Activated T-cell treated with anti-CD3 and anti-CD28 coated beads for 1 hour (primary cell): ENCODE measurements at regions not wholly inside any gene's neighbourhood (a gene's known extent, or its start where the extent isn't known, plus 50 kb on each side); places are given as distances from the start of the nearest gene placed in this dataset.

Source experiments
- DNase-seq: peaks from one replicate; pipeline ENCODE4 v3.0.0-alpha.2; 2020; ENCODE audit warnings: low read depth

DNA sequence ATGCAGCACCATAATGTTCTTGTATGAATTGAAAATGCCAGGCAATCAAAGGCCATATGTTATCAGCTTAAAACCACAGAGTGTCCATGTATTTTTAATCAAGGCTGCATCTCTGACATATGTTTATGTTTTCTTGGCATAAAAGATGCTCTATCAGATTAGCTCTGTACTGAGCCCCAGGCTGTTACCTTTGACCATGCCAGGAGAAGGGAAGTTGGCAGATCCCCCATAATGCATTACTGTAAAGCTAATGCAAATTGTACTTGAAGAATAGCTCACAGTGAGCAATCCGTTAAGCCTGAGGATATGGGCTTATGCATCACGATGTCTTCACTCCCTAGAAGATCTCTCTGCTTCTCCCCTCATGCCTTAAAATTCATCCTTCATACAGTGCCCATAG lies 414.4 kb downstream of the BRINP1 start:
- no peak for DNase-seq

GRCh38 chr9:118957585-118957984 lies 411.6 kb downstream of the BRINP1 start:
- DNase-seq: no peak

DNA sequence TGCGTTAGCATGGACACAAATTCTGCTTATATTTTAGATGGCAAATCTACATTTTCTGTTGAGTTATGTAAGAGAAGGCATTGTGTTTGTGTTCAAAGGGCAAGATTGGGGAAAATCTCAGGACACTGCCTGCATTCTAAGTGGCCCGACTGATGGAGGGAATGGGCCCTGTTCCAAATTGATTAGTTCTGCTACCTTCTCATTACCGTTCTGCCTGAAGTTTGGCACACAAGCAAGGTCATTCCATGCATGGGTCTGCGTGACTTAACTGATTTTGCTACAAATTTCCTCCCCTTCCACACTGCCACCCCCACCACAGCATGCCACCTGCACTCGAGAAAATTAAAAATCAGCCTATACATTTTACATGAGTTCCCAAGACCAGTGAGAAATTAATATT lies 409.9 kb downstream of the BRINP1 start:
- no peak for DNase-seq

DNA sequence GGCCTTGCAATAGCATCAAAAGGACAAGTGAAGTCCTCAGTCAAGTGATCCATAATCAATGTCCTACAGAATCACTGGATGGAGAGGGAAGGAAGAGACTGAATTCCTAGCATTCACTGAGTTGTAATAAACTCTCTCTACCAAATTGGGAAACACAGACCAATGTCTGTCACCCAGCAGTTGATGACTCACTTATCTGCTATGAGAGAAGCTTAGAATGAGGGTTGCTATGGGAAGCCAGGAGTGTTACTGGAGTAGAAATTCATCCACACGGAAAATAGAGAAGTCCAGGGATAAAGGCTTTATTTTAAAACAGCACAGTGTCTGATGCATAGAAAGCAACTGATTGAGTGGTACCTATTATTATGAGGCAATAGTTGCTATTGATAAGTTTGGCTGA lies 407.4 kb downstream of the BRINP1 start:
- DNase-seq: no peak

- no peak for DNase-seq
Measured at GRCh38 chr9:118962426-118962825, 406.8 kb downstream of the BRINP1 start.

- no peak for DNase-seq
Measured at GRCh38 chr9:118963674-118964073, 405.6 kb downstream of the BRINP1 start.

DNA sequence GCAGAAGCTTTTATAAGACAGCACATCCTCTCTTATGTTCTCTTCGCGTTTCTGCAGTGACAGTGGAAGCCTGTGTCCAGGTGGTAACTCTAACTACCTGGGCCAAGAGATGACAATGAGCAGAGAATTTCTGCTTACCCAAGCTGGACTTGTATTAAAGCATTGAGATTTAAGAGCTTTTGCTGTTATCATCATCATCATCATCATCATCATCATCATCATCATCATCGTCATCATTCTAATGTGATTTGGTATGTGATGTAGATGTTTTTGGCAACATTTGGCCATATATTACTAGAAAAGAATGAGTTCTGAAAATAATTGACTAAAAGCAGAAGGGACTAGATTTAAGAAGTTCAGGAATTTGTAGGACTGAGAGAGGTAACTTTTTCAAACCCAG lies 401.3 kb downstream of the BRINP1 start:
- no peak for DNase-seq

GRCh38 chr9:118975736-118976135 lies 393.5 kb downstream of the BRINP1 start:
- DNase-seq: no peak

DNA sequence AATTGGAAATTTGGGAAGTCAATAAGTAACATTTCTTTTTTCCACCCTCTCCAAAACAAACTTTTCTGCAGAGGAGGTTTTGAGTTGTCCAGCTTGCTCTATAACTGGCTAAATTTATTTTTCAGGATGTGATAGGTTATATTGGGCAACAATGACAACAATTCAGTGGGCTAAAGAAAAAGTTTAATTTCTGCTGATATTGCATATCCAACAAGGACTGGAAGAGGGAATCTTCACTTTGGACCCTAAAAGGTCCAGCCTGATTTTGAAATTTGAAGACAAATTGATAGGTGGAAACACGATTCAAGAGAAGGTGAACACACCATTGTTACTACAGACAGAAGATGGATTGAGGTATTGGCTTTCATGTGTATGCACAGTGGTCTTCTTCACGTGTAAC lies 393.1 kb downstream of the BRINP1 start:
- DNase-seq: no peak

DNA sequence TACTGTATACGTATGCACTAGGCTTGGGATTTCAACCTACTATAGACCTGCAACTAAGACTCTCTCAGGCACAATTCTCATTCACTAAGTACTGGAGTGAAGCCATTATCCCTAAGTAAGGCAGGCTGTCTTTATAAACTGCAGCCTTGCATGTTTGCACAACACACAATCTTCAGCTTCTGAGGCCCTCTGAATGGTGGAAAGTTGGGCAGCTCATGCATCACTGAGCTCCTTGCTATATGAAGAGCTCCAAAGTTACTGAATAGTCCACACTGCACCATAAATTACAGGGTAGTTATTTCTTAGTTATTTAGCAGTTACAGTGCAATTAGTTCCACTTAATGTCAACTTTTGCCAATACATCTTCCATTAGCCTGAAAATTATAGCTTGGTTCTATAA lies 384.6 kb downstream of the BRINP1 start:
- no peak for DNase-seq

DNA sequence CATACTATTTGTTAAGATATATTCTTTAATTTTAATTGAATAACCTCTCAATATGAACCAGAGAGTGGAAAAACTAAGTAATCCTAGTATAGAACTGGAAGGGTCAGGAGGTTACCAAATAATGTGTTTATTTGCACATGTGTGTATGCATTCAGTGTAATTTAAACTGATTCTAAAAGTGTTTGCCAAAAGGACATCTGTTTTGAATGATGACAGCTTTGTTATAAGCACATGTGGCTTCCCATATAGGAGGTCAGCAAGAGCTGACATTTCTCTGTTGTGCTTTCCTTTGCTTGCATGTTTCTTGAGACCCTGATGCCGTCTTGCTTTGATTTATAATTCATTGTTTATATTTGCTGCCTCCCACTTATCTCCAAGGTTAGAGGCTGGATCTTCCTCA lies 383.4 kb downstream of the BRINP1 start:
- DNase-seq: no peak

- DNase-seq: no peak
Measured at GRCh38 chr9:118987167-118987566, 382.1 kb downstream of the BRINP1 start.

GRCh38 chr9:118990949-118991348 lies 378.3 kb downstream of the BRINP1 start:
- DNase-seq: no peak

DNA sequence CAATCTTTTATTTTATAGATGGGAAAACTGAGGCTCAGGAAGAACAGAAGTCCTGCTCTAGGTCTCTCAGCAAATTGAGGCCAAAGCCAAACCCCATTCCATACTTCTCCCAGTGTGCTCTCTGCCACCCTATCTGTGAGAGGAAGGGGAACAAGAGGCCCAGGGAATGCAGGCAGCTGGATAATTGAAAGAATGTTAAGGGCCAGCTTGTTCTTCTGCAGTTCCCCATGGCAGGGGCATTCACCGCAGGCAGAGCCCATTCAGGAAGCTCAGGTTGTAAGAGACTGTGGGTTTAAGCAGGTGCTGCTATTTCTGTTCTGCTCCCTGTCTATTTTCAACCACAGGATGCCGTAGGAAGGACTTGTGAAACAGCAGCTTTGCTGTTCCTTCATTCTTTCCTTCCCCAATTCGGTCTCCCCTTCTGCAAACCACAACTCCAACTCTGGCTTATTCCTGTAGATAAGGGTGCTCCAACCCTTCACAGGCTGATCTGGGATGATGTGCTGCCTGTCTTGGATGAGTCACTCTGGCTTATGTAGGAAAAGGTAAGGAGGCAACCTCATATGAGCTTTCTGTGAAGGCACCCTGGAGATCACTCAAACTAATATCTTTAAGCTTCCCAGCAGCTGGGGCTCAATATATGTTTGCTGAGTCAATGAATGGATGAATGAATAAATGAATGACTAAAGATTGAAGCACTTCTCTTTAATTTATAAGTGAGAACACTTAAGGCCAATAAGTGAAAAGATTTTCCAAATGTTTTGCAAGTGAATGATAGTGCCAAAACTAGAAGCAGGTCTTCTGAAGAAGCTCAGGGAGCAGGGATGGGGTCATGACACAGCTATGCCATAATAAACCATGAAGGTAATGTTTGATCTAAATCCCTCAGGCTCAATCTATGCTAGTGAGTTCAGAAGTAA lies 377.6 kb downstream of the BRINP1 start:
- no peak for DNase-seq

- DNase-seq: no peak
Measured at GRCh38 chr9:118992813-118993794, 376.1 kb downstream of the BRINP1 start.

DNA sequence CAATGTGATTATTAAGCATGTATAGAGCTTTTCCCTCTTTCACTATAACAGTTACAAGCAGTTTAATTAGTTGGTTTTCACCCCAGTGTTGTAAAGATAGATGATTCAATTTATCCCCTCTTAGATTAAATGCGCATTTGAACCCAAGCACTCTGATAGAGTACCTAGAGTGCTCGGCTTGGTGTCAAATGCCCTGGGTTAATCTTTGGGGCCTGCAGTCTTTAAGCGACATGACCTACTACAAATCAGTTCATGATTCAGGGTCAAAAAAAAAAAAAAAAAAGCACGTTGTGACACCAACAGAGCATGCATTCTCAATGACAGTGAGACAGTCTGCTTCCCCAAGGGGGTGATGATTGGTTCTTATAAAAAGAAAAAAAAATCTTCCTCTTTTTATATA lies 375.3 kb downstream of the BRINP1 start:
- no peak for DNase-seq

DNA sequence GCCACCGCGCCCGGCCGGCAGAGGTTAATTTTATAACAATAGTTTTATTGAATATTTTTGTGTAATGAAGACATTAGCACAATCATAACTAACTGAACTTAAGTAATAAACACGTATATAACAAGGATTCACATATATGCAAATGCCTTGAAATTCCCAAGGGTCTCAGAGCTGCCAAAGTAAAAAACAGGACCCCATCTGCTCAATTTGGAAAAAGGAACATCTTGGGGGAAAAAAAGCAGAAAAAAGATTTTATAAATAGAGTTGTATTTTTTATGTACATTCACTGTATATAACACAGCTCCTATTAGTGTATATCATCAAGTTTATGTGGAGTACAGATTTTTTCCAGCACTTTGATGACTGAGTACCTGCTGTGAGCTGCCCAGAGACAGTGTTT lies 366.7 kb downstream of the BRINP1 start:
- DNase-seq: no peak

DNA sequence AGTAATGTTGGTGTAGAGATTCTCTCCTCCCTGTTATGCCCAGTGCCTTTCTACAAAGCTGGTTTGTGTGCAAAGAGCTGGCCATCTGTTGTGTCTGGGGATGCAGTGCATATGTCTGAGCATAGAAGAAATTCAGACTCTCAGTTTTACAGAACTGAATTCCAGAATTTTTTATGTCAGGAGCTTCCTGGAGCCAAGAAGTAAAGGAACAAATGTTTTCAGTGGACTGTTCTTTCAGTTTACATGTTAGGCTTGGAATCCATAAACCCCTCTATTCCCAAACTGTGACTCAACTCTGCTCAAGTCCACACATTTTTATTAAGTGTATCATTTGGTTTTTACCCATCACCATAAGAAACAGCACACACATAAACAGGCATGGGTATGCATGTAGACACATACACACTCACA lies 366.0 kb downstream of the BRINP1 start:
- no peak for DNase-seq

- DNase-seq: no peak
Measured at GRCh38 chr9:119003882-119004617, 365.2 kb downstream of the BRINP1 start.

- DNase-seq: no peak
Measured at GRCh38 chr9:119004618-119004990, 364.6 kb downstream of the BRINP1 start.

DNA sequence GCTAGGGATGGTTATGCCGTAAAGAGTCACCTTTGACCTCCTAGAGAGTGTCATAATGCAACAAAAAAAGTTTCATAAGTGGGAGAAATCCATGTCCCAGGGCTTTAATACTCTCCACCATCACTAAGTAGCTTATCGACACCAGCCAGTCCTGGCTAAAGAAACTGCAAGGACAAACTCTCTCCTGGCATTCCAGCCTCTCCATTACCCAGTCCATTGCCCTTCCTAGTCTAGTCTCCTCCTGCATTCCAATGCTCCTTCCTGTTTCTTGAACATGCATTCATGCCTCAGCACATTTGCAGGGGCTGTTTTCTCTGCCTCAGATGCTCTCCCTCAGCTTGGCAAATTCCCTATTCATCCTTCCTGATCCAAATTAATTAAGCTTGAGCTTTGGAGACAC lies 364.1 kb downstream of the BRINP1 start:
- no peak for DNase-seq

DNA sequence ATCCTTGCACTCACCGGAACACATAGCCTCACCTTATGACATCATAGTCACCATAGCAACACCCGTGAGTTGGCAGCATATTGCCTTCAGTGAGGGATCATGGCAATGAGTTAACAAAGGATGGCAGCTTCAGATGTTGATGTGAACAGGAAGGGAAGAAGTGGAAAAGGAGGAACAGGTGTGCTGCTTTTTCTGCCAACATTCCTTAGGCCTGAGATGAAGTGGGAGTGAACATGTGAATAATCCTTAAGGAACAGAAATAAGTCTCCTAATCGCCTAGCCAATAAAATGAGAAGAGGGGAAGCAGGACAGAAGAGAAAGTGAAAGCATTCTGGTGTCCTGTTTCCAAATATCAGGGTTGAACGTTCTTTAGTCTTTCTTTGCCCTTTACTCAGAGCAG lies 360.0 kb downstream of the BRINP1 start:
- DNase-seq: no peak
